ENCODE measurements at regions not wholly inside any gene's neighbourhood (a gene's known extent, or its start where the extent isn't known, plus 50 kb on each side); places are given as distances from the start of the nearest gene placed in this dataset.

- TF ChIP-seq RNF2 (IDR thresholded peaks at IDR 0.05; ENCODE audit: borderline replicate concordance, low read depth, low read length, missing control alignments, poor library complexity, severe bottlenecking): no peak
- TF ChIP-seq, protein P1, sequence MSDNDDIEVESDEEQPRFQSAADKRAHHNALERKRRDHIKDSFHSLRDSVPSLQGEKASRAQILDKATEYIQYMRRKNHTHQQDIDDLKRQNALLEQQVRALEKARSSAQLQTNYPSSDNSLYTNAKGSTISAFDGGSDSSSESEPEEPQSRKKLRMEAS (IDR thresholded peaks at IDR 0.05): no peak
- no peak for TF ChIP-seq NANOG (IDR thresholded peaks at IDR 0.05; ENCODE audit: insufficient read depth, low read depth, low read length, poor library complexity, severe bottlenecking)
These were observed 70.0 kb downstream of the CXCL12 start (continued) for GRCh38 chr10:44314802-44315460.

Measured in H1 (cell line).